GM18858 (cell line): ENCODE measurements at regions not wholly inside any gene's neighbourhood (a gene's known extent, or its start where the extent isn't known, plus 50 kb on each side); places are given as distances from the start of the nearest gene placed in this dataset.

Experiments
- ATAC-seq: cut with Tn5 transposase; IDR thresholded peaks from one replicate; pipeline ENCODE4 v1.9.1; 2021; ENCODE audit not compliant: unreplicated experiment

DNA sequence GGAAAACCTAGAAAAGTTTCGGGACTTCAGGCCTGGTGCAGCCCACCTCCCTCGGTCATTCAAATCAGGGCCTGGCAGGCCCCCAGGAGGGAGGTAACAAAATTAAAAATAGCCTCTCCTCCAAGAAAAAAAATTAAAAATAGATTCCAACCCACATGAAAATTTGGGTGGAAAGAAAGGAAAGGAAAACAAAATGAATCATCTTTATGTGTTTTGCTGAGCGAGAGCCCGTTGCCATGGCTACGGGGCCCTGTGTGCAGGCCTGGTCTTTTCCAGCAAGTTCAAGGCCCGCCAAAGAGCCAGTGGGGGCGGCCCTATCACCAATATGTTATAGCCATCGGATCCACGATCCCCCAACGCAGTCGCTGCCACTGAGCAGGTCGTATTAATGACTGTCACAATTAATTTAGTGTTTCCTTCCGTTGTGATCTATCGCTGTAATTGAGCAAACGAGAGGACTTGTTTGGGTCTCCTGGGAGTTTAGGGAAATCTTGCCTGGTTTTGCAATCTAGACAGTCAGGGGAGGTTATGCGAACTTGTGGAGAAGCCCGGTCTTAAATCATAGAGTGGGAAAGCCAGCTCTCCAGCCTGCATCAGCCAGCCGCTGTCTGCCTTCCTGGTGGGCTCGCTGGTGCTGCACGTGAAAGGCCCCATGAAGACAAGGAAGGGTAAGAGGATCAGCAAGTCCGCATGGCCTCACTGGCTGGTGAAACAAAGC, 452.4 kb downstream of the BCOR start:
- no peak for ATAC-seq

GRCh38 chrX:39648548-39649254, 449.1 kb downstream of the BCOR start:
- no peak for ATAC-seq

GRCh38 chrX:39650768-39651347, 446.9 kb downstream of the BCOR start:
- no peak for ATAC-seq

DNA sequence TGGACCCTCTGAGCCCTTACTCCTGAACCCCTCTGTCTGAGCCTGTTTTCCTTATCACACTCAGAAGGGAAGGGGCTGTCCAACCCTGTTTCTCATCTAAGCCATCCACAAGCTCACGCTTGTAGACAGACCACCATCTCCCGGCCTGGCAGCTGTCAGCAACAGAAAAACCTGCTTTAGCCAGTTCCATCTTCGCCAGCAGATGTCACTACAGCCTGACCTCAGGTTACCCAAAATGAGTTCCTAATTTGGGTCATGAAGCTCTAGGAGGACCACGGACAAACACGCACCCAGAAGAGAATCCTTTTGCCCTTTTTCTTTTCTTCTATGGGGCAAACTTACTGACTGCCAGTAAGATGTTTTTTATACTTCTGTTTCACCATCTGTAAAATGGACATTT, 445.4 kb downstream of the BCOR start:
- ATAC-seq = no peak

- ATAC-seq = no peak
These were observed 444.1 kb downstream of the BCOR start for GRCh38 chrX:39653691-39654090.

DNA sequence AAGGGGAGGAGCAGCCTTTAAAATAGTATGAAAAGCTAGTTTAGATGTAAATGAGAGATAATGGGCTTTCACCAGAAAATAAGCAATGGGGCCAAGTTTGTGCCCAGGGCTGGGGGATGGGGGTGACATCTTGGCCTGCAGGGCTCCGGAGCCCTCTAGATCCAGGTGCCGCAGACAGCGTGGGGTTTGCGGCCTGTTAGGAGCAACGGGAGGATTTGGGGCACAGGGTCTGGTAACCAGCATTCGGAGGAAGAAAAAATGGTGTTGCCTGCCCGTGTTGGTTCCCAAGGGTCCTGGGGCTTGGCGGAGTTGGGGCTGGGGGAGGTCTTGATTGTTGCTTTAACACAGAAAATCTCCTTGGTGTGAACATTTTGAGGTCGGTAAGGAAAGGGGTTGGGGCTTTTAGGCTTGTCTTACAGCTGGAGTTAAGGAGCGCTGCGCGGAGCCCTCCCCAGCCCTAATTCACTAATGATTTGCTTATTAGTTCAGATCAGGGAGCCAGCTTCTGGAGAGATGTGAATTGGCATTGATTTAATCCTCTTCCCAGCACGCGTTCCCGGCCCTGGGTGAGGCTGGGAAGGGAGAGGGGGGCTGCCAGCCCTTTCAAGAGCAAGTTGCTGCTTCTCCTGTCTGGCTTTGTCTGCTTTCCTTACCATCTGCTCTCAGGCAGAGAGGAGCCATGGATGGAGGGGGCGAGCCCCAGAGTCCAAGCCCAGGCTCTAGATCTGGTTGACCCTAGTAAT, 443.4 kb downstream of the BCOR start:
- ATAC-seq = no peak

DNA sequence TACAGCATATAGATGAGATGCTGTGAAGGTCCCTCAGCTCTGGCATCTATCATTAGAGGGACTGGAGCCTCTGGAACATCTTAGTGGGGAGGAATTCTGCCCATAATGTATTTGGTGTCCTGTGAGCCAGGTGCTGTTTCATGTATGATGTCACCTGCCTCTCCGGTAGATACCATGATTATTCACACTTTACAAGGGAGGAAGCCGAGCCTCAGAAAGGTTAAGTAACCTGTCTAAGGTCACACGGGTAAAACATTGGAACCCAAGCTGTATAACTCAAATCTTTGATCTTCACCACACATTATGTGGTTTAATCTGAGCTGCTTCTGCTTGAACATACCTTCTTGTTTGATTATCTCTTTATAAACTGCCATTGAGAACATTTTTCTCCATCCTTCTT, 442.8 kb downstream of the BCOR start:
- ATAC-seq = no peak

GRCh38 chrX:39661116-39661907, 436.4 kb downstream of the BCOR start:
- ATAC-seq = no peak

DNA sequence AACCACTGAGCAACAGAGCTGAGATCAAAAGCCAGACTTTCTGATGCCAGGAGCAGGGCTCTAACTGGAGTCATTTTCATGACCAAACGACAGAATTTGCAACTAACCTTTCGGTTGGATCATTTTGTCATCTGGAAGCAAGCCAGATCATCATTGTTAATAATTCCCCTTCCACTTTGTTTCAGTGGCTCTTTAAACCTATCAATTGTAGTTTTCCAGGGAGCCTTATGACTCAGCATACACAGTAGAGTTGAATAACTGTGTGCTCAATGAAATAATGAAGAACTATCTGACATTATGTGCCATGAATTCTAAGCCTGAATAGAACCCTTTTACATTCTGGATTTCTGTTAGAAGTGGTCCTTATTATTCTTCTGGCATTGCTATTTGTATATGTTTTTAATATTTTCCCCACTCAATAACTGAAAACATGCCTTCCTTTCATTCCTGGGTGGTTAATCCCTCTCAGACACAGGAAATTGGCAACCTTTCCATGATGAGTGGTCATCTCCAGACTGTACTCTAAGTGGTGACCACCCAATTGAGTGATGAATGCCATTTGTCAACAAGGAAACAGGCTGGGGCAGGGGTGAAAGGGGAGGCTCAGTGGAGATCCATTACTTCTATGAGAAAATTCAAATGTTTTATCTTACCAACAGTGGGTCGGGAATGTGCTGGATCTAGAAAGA, 431.8 kb downstream of the BCOR start:
- ATAC-seq = no peak

GRCh38 chrX:39667191-39667590, 430.6 kb downstream of the BCOR start:
- no peak for ATAC-seq

DNA sequence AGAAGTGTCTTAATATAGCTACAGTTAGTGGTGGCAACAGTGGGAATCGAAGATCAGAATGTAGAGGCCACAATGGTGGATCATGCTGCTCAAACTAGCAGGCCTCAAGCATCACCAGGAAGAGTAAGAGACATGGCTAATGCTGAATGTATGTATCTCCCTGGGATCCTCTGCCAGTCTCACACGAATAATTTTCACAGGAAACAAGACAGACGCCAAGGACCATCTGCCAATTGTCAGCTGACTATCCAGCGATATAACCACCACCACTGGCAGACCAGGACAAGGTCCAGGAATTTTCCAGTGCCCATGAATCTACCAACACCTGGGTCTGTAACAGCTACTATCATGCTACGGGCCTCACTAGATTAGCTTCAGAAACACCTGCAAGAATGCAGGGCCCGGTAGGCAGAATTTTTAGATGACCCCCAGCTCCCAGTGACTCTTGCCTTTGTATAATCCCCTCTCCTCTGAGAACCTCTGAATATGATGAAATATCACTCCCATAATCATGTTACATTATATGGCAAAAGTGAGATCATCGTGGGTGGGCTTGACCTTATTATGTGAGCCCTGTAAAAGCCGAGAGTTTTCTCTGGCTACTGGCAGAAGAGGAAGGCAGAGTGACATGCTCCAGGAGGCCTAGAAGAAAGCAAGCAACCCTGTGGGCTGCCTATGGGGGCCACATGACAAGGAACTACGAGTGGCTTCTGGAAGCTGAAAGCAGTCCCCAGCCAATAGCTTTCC, 429.8 kb downstream of the BCOR start:
- no peak for ATAC-seq

DNA sequence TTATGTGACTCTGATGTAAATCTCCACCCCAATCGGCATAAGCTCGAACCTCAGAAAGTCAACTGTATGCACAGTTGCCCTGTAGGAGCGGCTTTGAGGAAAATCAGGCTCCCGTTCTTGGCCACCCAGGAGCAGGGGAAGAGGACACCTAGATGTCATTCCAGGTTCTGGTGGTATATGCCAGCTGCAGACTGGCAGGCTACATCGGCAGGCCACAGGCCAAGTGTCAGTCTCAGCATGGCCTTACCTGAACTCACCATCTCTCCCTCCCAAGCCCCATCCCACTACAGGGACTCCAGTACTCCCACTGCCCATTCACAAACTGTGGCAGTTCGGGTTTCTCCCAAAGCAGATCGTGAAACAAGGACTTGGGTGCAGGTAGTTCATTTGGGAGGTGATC, 428.1 kb downstream of the BCOR start:
- no peak for ATAC-seq

GRCh38 chrX:39670281-39670680, 427.5 kb downstream of the BCOR start:
- ATAC-seq = no peak

- no peak for ATAC-seq
These were observed 425.4 kb downstream of the BCOR start for GRCh38 chrX:39672405-39672804.

- ATAC-seq = no peak
These were observed 423.1 kb downstream of the BCOR start for GRCh38 chrX:39674490-39675161.

DNA sequence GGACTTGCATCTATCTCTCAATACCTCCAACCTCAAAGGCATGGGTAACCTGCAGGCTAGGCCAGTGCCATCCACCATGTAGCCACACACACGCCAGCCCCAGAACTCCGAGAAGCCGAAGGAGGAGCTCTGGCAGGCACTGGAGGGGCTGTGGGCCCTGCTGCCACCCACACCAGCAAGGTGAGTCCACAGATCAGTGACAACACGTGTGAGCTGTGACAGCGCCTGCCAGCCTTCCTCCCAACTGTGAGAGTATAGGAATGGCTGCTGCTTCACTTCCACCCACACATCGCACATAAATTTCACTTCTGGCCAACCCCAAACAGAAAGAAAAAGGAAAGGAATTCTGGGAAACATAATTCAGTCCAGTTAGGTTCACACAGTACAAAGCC, 422.6 kb downstream of the BCOR start:
- ATAC-seq = no peak

GRCh38 chrX:39675619-39676018, 422.1 kb downstream of the BCOR start:
- ATAC-seq = no peak

DNA sequence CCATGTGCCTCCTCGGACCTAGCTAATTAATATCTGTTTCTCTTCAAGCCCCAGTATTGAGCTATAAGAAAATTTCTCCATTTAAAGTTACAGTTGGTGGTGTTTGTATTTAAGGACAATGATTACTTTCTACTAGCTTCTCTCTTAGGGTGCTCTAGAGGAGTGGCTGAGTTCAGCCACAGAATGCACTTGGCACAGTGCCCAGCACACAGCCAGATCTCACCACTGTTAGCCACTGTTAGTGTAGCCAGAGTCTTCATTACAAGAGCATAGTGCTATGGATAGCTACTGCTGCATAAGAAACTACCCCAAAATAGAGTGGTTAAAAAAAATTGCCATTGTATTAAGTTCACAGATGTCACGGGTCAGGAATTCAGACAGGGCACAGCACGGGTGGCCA, 421.3 kb downstream of the BCOR start:
- no peak for ATAC-seq

GRCh38 chrX:39677585-39677977, 420.2 kb downstream of the BCOR start:
- no peak for ATAC-seq
